ENCODE measurements at regions not wholly inside any gene's neighbourhood (a gene's known extent, or its start where the extent isn't known, plus 50 kb on each side); places are given as distances from the start of the nearest gene placed in this dataset.
A peak's percentile ranks its signal among the peaks of the same experiment; 100 is the strongest.

GRCh38 chr2:236656166-236656565 lies 86.5 kb downstream of the ACKR3 start:
- DNase-seq = no peak

- DNase-seq = no peak
Measured at GRCh38 chr2:236656721-236657120, 87.1 kb downstream of the ACKR3 start.

- DNase-seq = no peak
Measured at GRCh38 chr2:236657215-236657614, 87.6 kb downstream of the ACKR3 start.

GRCh38 chr2:236657801-236658200 lies 88.2 kb downstream of the ACKR3 start:
- no peak for DNase-seq

GRCh38 chr2:236658974-236659757 lies 89.5 kb downstream of the ACKR3 start:
- no peak for DNase-seq

GRCh38 chr2:236659758-236660150 lies 90.1 kb downstream of the ACKR3 start:
- peak; percentile 65 for DNase-seq

- DNase-seq = no peak
Measured at GRCh38 chr2:236661061-236661761, 91.6 kb downstream of the ACKR3 start.

GRCh38 chr2:236661762-236662110 lies 92.1 kb downstream of the ACKR3 start:
- no peak for DNase-seq

- DNase-seq = no peak
Measured at GRCh38 chr2:236662231-236663185, 92.9 kb downstream of the ACKR3 start.

- peak; percentile 93 for DNase-seq
Measured at GRCh38 chr2:236663287-236664101, 93.9 kb downstream of the ACKR3 start.

GRCh38 chr2:236664136-236664535 lies 94.5 kb downstream of the ACKR3 start:
- no peak for DNase-seq

GRCh38 chr2:236665101-236665500 lies 95.5 kb downstream of the ACKR3 start:
- DNase-seq = no peak

GRCh38 chr2:236665572-236666118 lies 96.0 kb downstream of the ACKR3 start:
- DNase-seq = no peak

- DNase-seq = no peak
Measured at GRCh38 chr2:236666646-236667204, 97.1 kb downstream of the ACKR3 start.

- DNase-seq = no peak
Measured at GRCh38 chr2:236667526-236667925, 97.9 kb downstream of the ACKR3 start.

GRCh38 chr2:236668531-236668969 lies 98.9 kb downstream of the ACKR3 start:
- no peak for DNase-seq

- no peak for DNase-seq
Measured at GRCh38 chr2:236670235-236670620, 100.6 kb downstream of the ACKR3 start.

- no peak for DNase-seq
Measured at GRCh38 chr2:236671896-236672562, 102.4 kb downstream of the ACKR3 start.

GRCh38 chr2:236672606-236673005 lies 103.0 kb downstream of the ACKR3 start:
- DNase-seq = no peak

GRCh38 chr2:236673126-236673822 lies 103.6 kb downstream of the ACKR3 start:
- DNase-seq = no peak

Data from hindlimb muscle (tissue), 1 donor.